Ascending aorta (tissue), 2 donors: ENCODE measurements at regions not wholly inside any gene's neighbourhood (a gene's known extent, or its start where the extent isn't known, plus 50 kb on each side); places are given as distances from the start of the nearest gene placed in this dataset.
"Not testable (repeated sequence)": the region's sequence is repeated elsewhere in the genome, so short reads cannot be mapped to it uniquely, and the experiment has no call there.

Experiments used
- DNase-seq, 2 donors: peaks; one replicate each; pipeline ENCODE4 v3.0.0-alpha.2; 2019; ENCODE audit warnings: low spot score in 2 of 2
- H3K27ac ChIP-seq, 2 donors: fragments of 200-600 bp; sonication (generic); one replicate each; pipeline ENCODE4 v1.5.1; 2016 to 2017; ENCODE audit warnings: mild to moderate bottlenecking in 1 of 2
- H3K27me3 ChIP-seq: fragments of 200-600 bp; sonication (generic); one replicate; pipeline ENCODE4 v1.5.1; 2017
- H3K36me3 ChIP-seq, 2 donors: fragments of 200-600 bp; sonication (generic); one replicate each; pipeline ENCODE4 v1.5.1; 2016
- H3K4me1 ChIP-seq, 2 donors: fragments of 200-600 bp; sonication (generic); one replicate each; pipeline ENCODE4 v1.5.1; 2016 to 2017; ENCODE audit warnings: mild to moderate bottlenecking in 1 of 2
- H3K4me3 ChIP-seq, 2 donors: fragments of 200-600 bp; sonication (generic); one replicate each; pipeline ENCODE4 v1.5.1; 2016 to 2017; ENCODE audit warnings: mild to moderate bottlenecking in 1 of 2
- H3K9me3 ChIP-seq, 2 donors: fragments of 200-600 bp; sonication (generic); one replicate each; pipeline ENCODE4 v1.5.1; 2016
- intact Hi-C: fragments of 100-400 bp; cut with DNase I; formaldehyde crosslinking; loops from one replicate; pipeline ENCODE4 v1.15.1; 2023
- TF ChIP-seq, protein P1 (sequence below), 3 experiments: fragments of 200-600 bp in 2 of 3; fragments of 450-650 bp in 1 of 3; sonication (generic) in 2 of 3; IDR thresholded peaks; one replicate each; pipeline ENCODE4 v1.5.1; 2016 to 2019; ENCODE audit warnings: antibody characterized with exemption in 3 of 3, mild to moderate bottlenecking in 1 of 3, moderate library complexity in 1 of 3

DNA sequence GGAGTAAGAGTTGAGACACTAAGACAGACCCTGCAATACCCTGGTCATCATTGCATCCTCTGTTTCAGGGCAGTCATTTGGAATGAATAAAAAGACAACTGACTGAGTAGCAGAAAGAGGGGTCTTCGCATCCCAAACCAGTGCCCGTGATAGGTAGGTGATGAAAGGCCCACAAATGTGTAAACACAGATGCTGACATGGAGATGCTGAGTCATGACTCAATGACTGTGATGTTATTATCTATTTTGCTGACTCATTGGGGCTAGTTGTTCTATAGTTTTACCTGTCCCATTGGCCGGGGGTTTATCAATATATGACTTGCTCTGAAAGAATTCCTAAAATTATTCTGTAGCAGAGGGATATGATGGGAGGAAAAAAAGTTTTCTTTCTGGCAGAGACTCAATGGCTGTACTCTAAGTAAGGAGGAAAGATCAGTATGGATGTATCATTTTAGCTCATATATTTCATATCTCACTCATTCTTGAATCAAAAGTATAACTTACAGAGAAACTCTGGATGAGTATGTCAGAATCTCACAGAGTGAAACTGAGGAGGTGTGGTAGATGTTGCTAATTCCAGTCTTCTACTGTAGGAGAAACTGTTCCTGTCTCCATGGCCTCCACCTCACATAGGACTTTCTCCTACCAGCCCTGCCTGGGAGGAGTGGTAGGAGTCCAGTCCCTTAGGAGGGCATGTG, 119.9 kb upstream of the PREP start:
- Histone ChIP-seq H3K9me3 (no peaks in the 10 kb centered on the region), H3K4me1 (no peaks in the 10 kb centered on the region), H3K4me3 (no peak overlapping the region), H3K27me3 (no peaks in the 10 kb centered on the region), H3K27ac (no peak overlapping the region), H3K36me3 (no peaks in the 10 kb centered on the region)
- TF ChIP-seq, protein P1, sequence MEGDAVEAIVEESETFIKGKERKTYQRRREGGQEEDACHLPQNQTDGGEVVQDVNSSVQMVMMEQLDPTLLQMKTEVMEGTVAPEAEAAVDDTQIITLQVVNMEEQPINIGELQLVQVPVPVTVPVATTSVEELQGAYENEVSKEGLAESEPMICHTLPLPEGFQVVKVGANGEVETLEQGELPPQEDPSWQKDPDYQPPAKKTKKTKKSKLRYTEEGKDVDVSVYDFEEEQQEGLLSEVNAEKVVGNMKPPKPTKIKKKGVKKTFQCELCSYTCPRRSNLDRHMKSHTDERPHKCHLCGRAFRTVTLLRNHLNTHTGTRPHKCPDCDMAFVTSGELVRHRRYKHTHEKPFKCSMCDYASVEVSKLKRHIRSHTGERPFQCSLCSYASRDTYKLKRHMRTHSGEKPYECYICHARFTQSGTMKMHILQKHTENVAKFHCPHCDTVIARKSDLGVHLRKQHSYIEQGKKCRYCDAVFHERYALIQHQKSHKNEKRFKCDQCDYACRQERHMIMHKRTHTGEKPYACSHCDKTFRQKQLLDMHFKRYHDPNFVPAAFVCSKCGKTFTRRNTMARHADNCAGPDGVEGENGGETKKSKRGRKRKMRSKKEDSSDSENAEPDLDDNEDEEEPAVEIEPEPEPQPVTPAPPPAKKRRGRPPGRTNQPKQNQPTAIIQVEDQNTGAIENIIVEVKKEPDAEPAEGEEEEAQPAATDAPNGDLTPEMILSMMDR (IDR thresholded peaks at IDR 0.05) = no peak
- DNase-seq = no peak
- intact Hi-C loops = no loop called here

DNA sequence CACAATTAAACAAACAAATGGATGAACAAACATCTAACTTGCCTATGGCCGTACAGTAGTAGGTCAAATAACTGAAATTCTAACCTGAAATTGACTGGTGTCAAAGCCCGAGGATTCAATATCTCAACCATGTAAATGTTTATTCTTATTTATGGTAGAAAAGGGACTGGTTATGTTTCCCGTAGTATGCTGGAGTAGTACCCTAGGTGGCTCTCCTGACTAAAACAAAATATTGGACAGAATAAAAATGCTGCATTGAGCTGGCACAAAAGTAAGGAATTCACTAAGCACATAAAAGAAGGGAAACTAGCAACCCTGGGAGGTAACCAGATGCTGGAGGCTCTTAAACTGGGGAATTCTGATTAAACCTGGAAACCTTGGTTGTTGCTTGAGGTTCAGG, 117.1 kb upstream of the PREP start:
- Histone ChIP-seq H3K27me3 (no peaks in the 10 kb centered on the region), H3K36me3 (no peaks in the 10 kb centered on the region), H3K4me1 (no peaks in the 10 kb centered on the region), H3K9me3 (no peaks in the 10 kb centered on the region), H3K4me3 (no peak overlapping the region), H3K27ac (no peak overlapping the region)
- TF ChIP-seq, protein P1 (IDR thresholded peaks at IDR 0.05) = no peak
- intact Hi-C loops = no loop called here
- no peak for DNase-seq

- intact Hi-C loops, H3K27me3 ChIP-seq, H3K27ac ChIP-seq, H3K4me1 ChIP-seq, H3K9me3 ChIP-seq, DNase-seq, H3K4me3 ChIP-seq, H3K36me3 ChIP-seq: not testable (repeated sequence)
These were observed 116.1 kb upstream of the PREP start for GRCh38 chr6:105518993-105519392.

- Histone ChIP-seq H3K36me3 (no peaks in the 10 kb centered on the region), H3K27ac (no peak overlapping the region), H3K4me1 (no peaks in the 10 kb centered on the region), H3K9me3 (no peaks in the 10 kb centered on the region), H3K4me3 (no peak overlapping the region), H3K27me3 (no peaks in the 10 kb centered on the region)
- no peak for DNase-seq
- intact Hi-C loops = no loop called here
- TF ChIP-seq, protein P1 (IDR thresholded peaks at IDR 0.05) = no peak
These were observed 112.2 kb upstream of the PREP start for GRCh38 chr6:105515054-105515453.

DNA sequence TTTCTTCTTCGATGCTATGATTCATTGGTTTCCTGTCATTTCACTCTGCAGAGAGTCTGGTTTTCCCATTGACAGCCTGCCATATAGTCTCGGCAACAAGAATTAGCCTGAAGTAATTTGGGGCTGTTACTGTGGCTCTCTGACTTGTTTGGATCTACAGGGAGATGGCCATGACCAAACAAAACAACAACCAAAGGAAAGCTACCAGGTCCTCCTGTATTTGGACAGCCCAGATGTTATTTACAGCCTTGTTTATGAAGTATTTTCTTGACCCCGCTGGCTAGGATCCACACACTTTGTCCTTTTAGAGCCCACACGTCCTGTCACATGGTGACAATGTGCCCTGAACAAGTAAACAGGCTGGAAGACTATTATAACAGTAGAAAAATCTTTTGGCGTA, 111.4 kb upstream of the PREP start:
- Histone ChIP-seq H3K36me3 (no peaks in the 10 kb centered on the region), H3K27me3 (no peaks in the 10 kb centered on the region), H3K9me3 (no peaks in the 10 kb centered on the region), H3K4me3 (no peak overlapping the region), H3K4me1 (no peaks in the 10 kb centered on the region), H3K27ac (no peak overlapping the region)
- intact Hi-C loops = no loop called here
- DNase-seq = no peak
- TF ChIP-seq, protein P1 (IDR thresholded peaks at IDR 0.05) = no peak

DNA sequence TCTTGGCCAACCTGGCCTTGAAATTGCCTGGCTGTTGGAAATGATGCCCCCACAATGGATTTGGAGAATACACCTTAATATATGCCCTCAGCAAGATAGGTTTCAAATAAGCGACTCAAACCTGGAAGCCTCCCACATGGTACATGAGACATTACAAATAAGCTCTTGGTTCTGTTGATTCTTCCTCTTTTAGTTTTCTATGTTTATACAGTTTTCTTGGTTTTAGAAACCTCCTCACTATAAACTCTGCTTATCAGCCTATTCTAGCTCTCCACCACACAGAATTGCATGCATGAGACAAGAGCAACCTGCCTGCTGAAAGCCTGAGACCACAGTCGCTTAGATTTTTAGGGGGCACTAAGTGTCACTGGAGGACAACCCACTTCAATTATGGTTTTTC, 108.8 kb upstream of the PREP start:
- Histone ChIP-seq H3K4me1 (no peaks in the 10 kb centered on the region), H3K36me3 (no peaks in the 10 kb centered on the region), H3K9me3 (no peaks in the 10 kb centered on the region), H3K27ac (no peak overlapping the region), H3K27me3 (no peaks in the 10 kb centered on the region), H3K4me3 (no peak overlapping the region)
- intact Hi-C loops = no loop called here
- DNase-seq = no peak
- TF ChIP-seq, protein P1 (IDR thresholded peaks at IDR 0.05) = no peak
